ENCODE measurements at regions not wholly inside any gene's neighbourhood (a gene's known extent, or its start where the extent isn't known, plus 50 kb on each side); places are given as distances from the start of the nearest gene placed in this dataset.
"Not testable (repeated sequence)": the region's sequence is repeated elsewhere in the genome, so short reads cannot be mapped to it uniquely, and the experiment has no call there.

GRCh38 chr10:61047788-61048560, 104.0 kb upstream of the RHOBTB1 start:
- Histone ChIP-seq H3K27me3 (no peaks in the 10 kb centered on the region), H3K4me1 (no peaks in the 10 kb centered on the region), H3K4me3 (no peak overlapping the region), H3K36me3 (no peaks in the 10 kb centered on the region), H3K9me3 (no peaks in the 10 kb centered on the region), H3K27ac (no peak overlapping the region)
- 88 to 92% methylated on average over 8 of the region's 8 CpGs for WGBS, 2 donors
- ATAC-seq: no peak
- intact Hi-C loops (cut with DNase I): no loop called here
- DNase-seq: no peak
- no peak for TF ChIP-seq CTCF (IDR thresholded peaks at IDR 0.05)
- FAIRE-seq: no peak

- FAIRE-seq (no peak), DNase-seq (no peak), ATAC-seq (no peak)
- Histone ChIP-seq H3K9me3 (no peaks in the 10 kb centered on the region), H3K4me3 (no peak overlapping the region), H3K4me1 (no peaks in the 10 kb centered on the region), H3K27ac (no peak overlapping the region), H3K36me3 (no peaks in the 10 kb centered on the region), H3K27me3 (no peaks in the 10 kb centered on the region)
- 43 to 49% methylated on average over 5 of the region's 5 CpGs for WGBS, 2 donors
- no peak for TF ChIP-seq CTCF (IDR thresholded peaks at IDR 0.05)
- intact Hi-C loops (cut with DNase I): no loop called here
Measured at GRCh38 chr10:61047081-61047480, 103.1 kb upstream of the RHOBTB1 start.

- ATAC-seq; H3K4me1 ChIP-seq; H3K27me3 ChIP-seq; H3K9me3 ChIP-seq; H3K36me3 ChIP-seq; H3K4me3 ChIP-seq; H3K27ac ChIP-seq; FAIRE-seq; DNase-seq; intact Hi-C loops (cut with DNase I): not testable (repeated sequence)
- 95 to 98% methylated on average over 5 of the region's 5 CpGs for WGBS, 2 donors
Measured at GRCh38 chr10:61045480-61045879, 101.5 kb upstream of the RHOBTB1 start.

GRCh38 chr10:61042533-61042932, 98.5 kb upstream of the RHOBTB1 start:
- no peak for FAIRE-seq
- H3K27me3 ChIP-seq: no peaks in the 10 kb centered on the region
- ATAC-seq: no peak

GRCh38 chr10:61040399-61041016, 96.5 kb upstream of the RHOBTB1 start:
- no peak for FAIRE-seq
- Histone ChIP-seq H3K4me1 (no peaks in the 10 kb centered on the region), H3K36me3 (no peaks in the 10 kb centered on the region), H3K4me3 (no peak overlapping the region), H3K27me3 (no peaks in the 10 kb centered on the region), H3K27ac (no peak overlapping the region), H3K9me3 (no peaks in the 10 kb centered on the region)
- 95 to 96% methylated on average over 30 of the region's 30 CpGs for WGBS, 2 donors
- no peak for ATAC-seq
- DNase-seq: peak in 2 of 6 donors; percentile 14 to 65
- intact Hi-C loops (cut with DNase I): no loop called here
- TF ChIP-seq CTCF (IDR thresholded peaks at IDR 0.05): no peak

More at GRCh38 chr10:61042533-61042932, 98.5 kb upstream of the RHOBTB1 start:
- no peaks in the 10 kb centered on the region for H3K4me1 ChIP-seq
- H3K9me3 ChIP-seq: no peaks in the 10 kb centered on the region
- no peak overlapping the region for H3K27ac ChIP-seq
- TF ChIP-seq CTCF (IDR thresholded peaks at IDR 0.05): no peak
- DNase-seq: no peak
- intact Hi-C loops (cut with DNase I): no loop called here
- no peak overlapping the region for H3K4me3 ChIP-seq
- no peaks in the 10 kb centered on the region for H3K36me3 ChIP-seq
